Psoas muscle (tissue), 7 donors: ENCODE measurements at regions not wholly inside any gene's neighbourhood (a gene's known extent, or its start where the extent isn't known, plus 50 kb on each side); places are given as distances from the start of the nearest gene placed in this dataset.

Experiments used
- ATAC-seq, 4 donors: fragments of 200-7000 bp; cut with Tn5 transposase; one replicate each; pipeline ENCODE4 v1.9.1; 2020; ENCODE audit warnings: moderate library complexity in 3 of 4, mild to moderate bottlenecking in 2 of 4
- DNase-seq, 2 donors: peaks; one replicate each; pipeline ENCODE4 v3.0.0-alpha.2; 2020
- H3K27ac ChIP-seq: fragments of 200-600 bp; one replicate; pipeline ENCODE4 v1.8.0; 2022
- H3K27me3 ChIP-seq, 3 donors: fragments of 200-600 bp in 1 of 3; one replicate each; pipeline versions ENCODE4 v1.6.1 to v1.8.0; 2013 to 2022; ENCODE audit warnings: low read length in 2 of 3, mild to moderate bottlenecking in 2 of 3, moderate library complexity in 1 of 3; ENCODE audit not compliant: insufficient read depth in 3 of 3
- H3K36me3 ChIP-seq, 2 donors: fragments of 200-600 bp in 1 of 2; one replicate each; pipeline versions ENCODE4 v1.6.1 to v1.8.0; 2013 to 2022; ENCODE audit warnings: low read depth in 1 of 2, mild to moderate bottlenecking in 1 of 2, moderate library complexity in 1 of 2; ENCODE audit not compliant: insufficient read depth in 1 of 2
- H3K4me1 ChIP-seq: fragments of 200-600 bp; one replicate; pipeline ENCODE4 v1.8.0; 2022
- H3K4me3 ChIP-seq: fragments of 200-600 bp; one replicate; pipeline ENCODE4 v1.8.0; 2022; ENCODE audit warnings: mild to moderate bottlenecking
- H3K9me3 ChIP-seq: fragments of 200-600 bp; one replicate; pipeline ENCODE4 v1.8.0; 2022
- CTCF ChIP-seq: fragments of 200-600 bp; IDR thresholded peaks from one replicate; pipeline ENCODE4 v1.8.0; 2022; ENCODE audit warnings: antibody characterized with exemption
- WGBS, 3 donors: extraction: QIAGEN DNeasy Blood & Tissue Kit; methylation state at CpG; one replicate each; pipeline versions ENCODE4 v1.1.6 to v1.1.7; 2013; 5-methylcytosine and 5-hydroxymethylcytosine counted together
- intact Hi-C, 2 donors: fragments of 100-400 bp; cut with DNase I; formaldehyde crosslinking; loops; one replicate each; pipeline versions ENCODE4 v1.11.0 to v1.14.2; 2022
- donor health status: healthy with polysubstance abuse.
- donor health status: DM: no; HTN: no; CAD: no; lungs with moderate emphysema.
- donor health status: Bipolar disorder and iron deficiency.
- donor health status: healthy.
- donor health status: DM: yes; HTN: yes; CAD: no.
- donor health status: DM: no; HTN: no; CAD: no.
- donor health status: DM: yes; HTN: yes; CAD: no.

- WGBS, 3 donors = 80 to 88% (median 85%) methylated on average over 3 of the region's 3 CpGs
- no peaks in the 10 kb centered on the region for H3K9me3 ChIP-seq
- H3K4me3 ChIP-seq = no peak overlapping the region
- H3K27me3 ChIP-seq = no peaks in the 10 kb centered on the region
- TF ChIP-seq CTCF = no peak
- intact Hi-C loops = no loop called here
- ATAC-seq (no peak), DNase-seq (no peak)
- no peaks in the 10 kb centered on the region for H3K4me1 ChIP-seq
- no peak overlapping the region for H3K27ac ChIP-seq
- H3K36me3 ChIP-seq = no peaks in the 10 kb centered on the region
These were observed 61.8 kb upstream of the NEDD9 start for GRCh38 chr6:11294228-11294627.

GRCh38 chr6:11292594-11293236 lies 60.2 kb upstream of the NEDD9 start:
- no peaks in the 10 kb centered on the region for H3K4me1 ChIP-seq
- ATAC-seq (no peak), DNase-seq (no peak)
- H3K4me3 ChIP-seq = no peak overlapping the region
- no peaks in the 10 kb centered on the region for H3K27me3 ChIP-seq
- H3K36me3 ChIP-seq = no peaks in the 10 kb centered on the region
- no peak for TF ChIP-seq CTCF
- no peaks in the 10 kb centered on the region for H3K9me3 ChIP-seq
- no peak overlapping the region for H3K27ac ChIP-seq
- intact Hi-C loops = no loop called here

- Histone ChIP-seq H3K9me3 (no peaks in the 10 kb centered on the region), H3K27me3 (no peaks in the 10 kb centered on the region), H3K27ac (no peak overlapping the region), H3K4me3 (no peak overlapping the region), H3K36me3 (no peaks in the 10 kb centered on the region), H3K4me1 (no peaks in the 10 kb centered on the region)
- no peak for ATAC-seq
- WGBS, 3 donors = 81 to 89% (median 83%) methylated on average over 4 of the region's 4 CpGs
- intact Hi-C loops = no loop called here
- DNase-seq = no peak
- no peak for TF ChIP-seq CTCF
These were observed 59.6 kb upstream of the NEDD9 start for GRCh38 chr6:11292091-11292490.

GRCh38 chr6:11291582-11291981 lies 59.1 kb upstream of the NEDD9 start:
- no peak overlapping the region for H3K27ac ChIP-seq
- H3K9me3 ChIP-seq = no peaks in the 10 kb centered on the region
- H3K4me3 ChIP-seq = no peak overlapping the region
- ATAC-seq = no peak
- intact Hi-C loops = no loop called here
- no peaks in the 10 kb centered on the region for H3K36me3 ChIP-seq
- H3K27me3 ChIP-seq = no peaks in the 10 kb centered on the region
- H3K4me1 ChIP-seq = no peaks in the 10 kb centered on the region
- TF ChIP-seq CTCF = no peak
- no peak for DNase-seq
- WGBS, 3 donors = 83 to 88% (median 84%) methylated on average over 4 of the region's 4 CpGs

- Histone ChIP-seq H3K4me3 (no peak overlapping the region), H3K9me3 (no peaks in the 10 kb centered on the region), H3K27ac (no peak overlapping the region), H3K36me3 (no peaks in the 10 kb centered on the region), H3K27me3 (no peaks in the 10 kb centered on the region), H3K4me1 (no peaks in the 10 kb centered on the region)
- no peak for TF ChIP-seq CTCF
- 71 to 75% (median 72%) methylated on average over 8 of the region's 8 CpGs for whole genome bisulfite sequencing, 3 donors
- DNase-seq (no peak), ATAC-seq (no peak)
- intact Hi-C loops = no loop called here
These were observed 57.6 kb upstream of the NEDD9 start for GRCh38 chr6:11290027-11290426.
